ENCODE measurements at regions not wholly inside any gene's neighbourhood (a gene's known extent, or its start where the extent isn't known, plus 50 kb on each side); places are given as distances from the start of the nearest gene placed in this dataset.

- Histone ChIP-seq H3K4me3 (no peak overlapping the region), H3K4me1 (no peaks in the 10 kb centered on the region), H3K27ac (no peak overlapping the region), H3K36me3 (no peaks in the 10 kb centered on the region), H3K27me3 (no peaks in the 10 kb centered on the region), H3K9me3 (no peaks in the 10 kb centered on the region)
- TF ChIP-seq CTCF (IDR thresholded peaks at IDR 0.05), result no peak
- no peak for TF ChIP-seq POLR2AphosphoS5 (IDR thresholded peaks at IDR 0.05)
- no peak for TF ChIP-seq POLR2A (IDR thresholded peaks at IDR 0.05)
- no peak for TF ChIP-seq EP300 (IDR thresholded peaks at IDR 0.05; ENCODE audit: low read depth)
- 87 to 96% methylated on average over 3 to 4 of the region's 4 CpGs for WGBS, 2 donors (ENCODE audit: low coverage in 1 of 2)
- in situ Hi-C loops (cut with MboI; ENCODE audit: low pct_ligation_motif_present in 1 of 4, low pct_unique_long_range_greater_than_20kb in 1 of 4, low sequenced_read_pairs in 3 of 4) (loop anchor here in 1 of 4 donors (10.0 kb wide), 1 partner anchor 57 kb away; no protein-coding TSS in a partner anchor), intact Hi-C loops (cut with DNase I; ENCODE audit: low total_unique reads) (no loop called here)
- no peak for DNase-seq
These were observed 95.6 kb upstream of the CACNA1E start for GRCh38 chr1:181387702-181388101.

- WGBS, 2 donors (ENCODE audit: low coverage in 1 of 2), result 31 to 40% methylated on average over 2 to 8 of the region's 8 CpGs
- no peak overlapping the region for H3K4me3 ChIP-seq
- no peaks in the 10 kb centered on the region for H3K27me3 ChIP-seq
- H3K36me3 ChIP-seq, result no peaks in the 10 kb centered on the region
- TF ChIP-seq CTCF (IDR thresholded peaks at IDR 0.05) (no peak), POLR2A (IDR thresholded peaks at IDR 0.05) (no peak), POLR2AphosphoS5 (IDR thresholded peaks at IDR 0.05) (no peak), EP300 (IDR thresholded peaks at IDR 0.05; ENCODE audit: low read depth) (no peak)
- no peak for DNase-seq
- in situ Hi-C loops (cut with MboI; ENCODE audit: low pct_ligation_motif_present in 1 of 4, low pct_unique_long_range_greater_than_20kb in 1 of 4, low sequenced_read_pairs in 3 of 4) (no loop called here), intact Hi-C loops (cut with DNase I; ENCODE audit: low total_unique reads) (no loop called here)
- no peaks in the 10 kb centered on the region for H3K9me3 ChIP-seq
- H3K27ac ChIP-seq, result no peak overlapping the region
- no peaks in the 10 kb centered on the region for H3K4me1 ChIP-seq
These were observed 92.8 kb upstream of the CACNA1E start for GRCh38 chr1:181390410-181391077.

- Histone ChIP-seq H3K4me3 (no peak overlapping the region), H3K27ac (no peak overlapping the region), H3K9me3 (no peaks in the 10 kb centered on the region), H3K36me3 (no peaks in the 10 kb centered on the region), H3K4me1 (no peaks in the 10 kb centered on the region), H3K27me3 (no peaks in the 10 kb centered on the region)
- no peak for DNase-seq
- in situ Hi-C loops (cut with MboI; ENCODE audit: low pct_ligation_motif_present in 1 of 4, low pct_unique_long_range_greater_than_20kb in 1 of 4, low sequenced_read_pairs in 3 of 4) (no loop called here), intact Hi-C loops (cut with DNase I; ENCODE audit: low total_unique reads) (no loop called here)
- 33 to 82% methylated on average over 2 to 5 of the region's 5 CpGs for whole genome bisulfite sequencing, 2 donors (ENCODE audit: low coverage in 1 of 2)
- TF ChIP-seq POLR2A (IDR thresholded peaks at IDR 0.05), result no peak
These were observed 91.9 kb upstream of the CACNA1E start for GRCh38 chr1:181391301-181391900.

- H3K36me3 ChIP-seq, result no peaks in the 10 kb centered on the region
- no peaks in the 10 kb centered on the region for H3K4me1 ChIP-seq
- H3K27me3 ChIP-seq, result no peaks in the 10 kb centered on the region
- no peak overlapping the region for H3K4me3 ChIP-seq
- no peak for DNase-seq
- no peak overlapping the region for H3K27ac ChIP-seq
- 100% methylated on average over 1 of the region's 1 CpG; no CpG with 5 or more reads in 1 of the 2 donors for WGBS, 2 donors (ENCODE audit: low coverage in 1 of 2)
- no peaks in the 10 kb centered on the region for H3K9me3 ChIP-seq
- intact Hi-C loops (cut with DNase I; ENCODE audit: low total_unique reads), result no loop called here
- in situ Hi-C loops (cut with MboI; ENCODE audit: low pct_ligation_motif_present in 1 of 4, low pct_unique_long_range_greater_than_20kb in 1 of 4, low sequenced_read_pairs in 3 of 4), result no loop called here
- TF ChIP-seq CTCF (IDR thresholded peaks at IDR 0.05) (no peak), EP300 (IDR thresholded peaks at IDR 0.05; ENCODE audit: low read depth) (no peak), POLR2A (IDR thresholded peaks at IDR 0.05) (no peak), POLR2AphosphoS5 (IDR thresholded peaks at IDR 0.05) (no peak)
These were observed 91.2 kb upstream of the CACNA1E start for GRCh38 chr1:181392133-181392532.
